ENCODE measurements at regions not wholly inside any gene's neighbourhood (a gene's known extent, or its start where the extent isn't known, plus 50 kb on each side); places are given as distances from the start of the nearest gene placed in this dataset.

DNA sequence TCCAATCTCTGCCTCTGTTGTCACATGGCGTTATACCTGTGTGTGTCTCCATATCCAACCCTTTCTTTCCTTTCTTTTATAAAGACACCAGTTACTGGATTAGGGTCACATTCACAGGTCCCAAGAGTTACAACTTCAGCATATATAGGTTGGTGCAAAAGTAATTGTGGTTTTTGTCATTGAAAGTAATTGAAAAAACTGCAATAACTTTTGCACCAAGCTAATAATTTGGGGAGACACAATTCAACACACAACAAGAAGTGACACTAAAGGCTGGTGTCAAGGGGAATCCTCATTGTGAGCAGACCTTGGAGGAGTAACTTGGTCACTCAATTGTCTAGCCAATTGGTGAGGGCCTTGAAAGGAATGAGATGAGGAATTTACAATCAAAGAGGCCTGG lies 1366.1 kb downstream of the PCDH9 start:
- ATAC-seq = no peak
- no peak for DNase-seq (ENCODE audit: missing footprints)
- intact Hi-C loops (cut with DNase I) = no loop called here

DNA sequence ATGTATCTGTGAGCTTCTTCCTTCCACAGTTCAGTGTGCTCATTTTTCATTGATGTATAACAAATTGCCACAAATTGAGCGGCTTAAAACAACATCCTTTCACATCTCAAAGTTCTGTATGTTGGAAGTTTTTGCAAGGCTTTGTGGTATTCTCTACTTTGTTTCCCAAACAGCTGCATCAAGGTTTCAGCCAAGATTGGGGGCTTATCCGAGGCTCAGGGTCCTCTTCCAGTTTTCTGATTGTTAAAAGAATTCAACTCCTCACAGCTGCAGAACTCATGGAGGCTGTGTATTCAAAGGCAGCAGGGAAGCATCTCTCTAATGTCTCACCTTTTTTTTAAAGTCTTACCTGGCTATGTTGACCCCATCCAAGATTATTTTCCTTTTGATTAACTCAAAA lies 1369.8 kb downstream of the PCDH9 start:
- intact Hi-C loops (cut with DNase I) = no loop called here
- ATAC-seq (no peak), DNase-seq (ENCODE audit: missing footprints) (no peak)

DNA sequence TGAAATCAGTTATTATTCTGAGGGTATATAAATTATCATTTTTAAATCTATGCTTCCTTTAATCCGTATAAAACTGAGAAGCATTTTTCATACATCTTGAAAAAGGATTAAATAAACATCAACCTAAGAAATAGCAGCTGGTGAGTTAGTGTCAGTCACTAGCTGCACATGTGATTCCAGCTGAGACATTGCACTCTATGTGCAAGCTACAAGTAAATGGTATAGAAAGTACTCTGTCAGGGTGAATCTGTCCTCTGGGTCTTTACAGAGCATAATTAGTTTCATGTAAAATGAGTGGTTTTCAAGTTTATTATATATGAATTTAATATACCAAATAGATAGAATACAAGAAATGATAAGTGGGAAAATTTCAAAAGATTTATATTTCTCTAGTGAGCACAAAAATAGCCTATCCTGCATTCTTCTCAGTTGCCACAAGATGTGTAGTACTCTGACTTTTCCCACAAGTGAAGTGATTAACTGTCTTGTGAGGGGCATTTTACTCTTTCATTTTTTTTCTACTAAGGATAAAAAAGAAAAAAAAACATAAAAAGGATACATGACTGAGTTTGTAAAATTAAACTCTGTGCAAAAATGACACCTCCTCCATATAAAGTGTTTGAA lies 1372.1 kb downstream of the PCDH9 start:
- intact Hi-C loops (cut with DNase I) = no loop called here
- DNase-seq (ENCODE audit: missing footprints) = no peak
- no peak for ATAC-seq

DNA sequence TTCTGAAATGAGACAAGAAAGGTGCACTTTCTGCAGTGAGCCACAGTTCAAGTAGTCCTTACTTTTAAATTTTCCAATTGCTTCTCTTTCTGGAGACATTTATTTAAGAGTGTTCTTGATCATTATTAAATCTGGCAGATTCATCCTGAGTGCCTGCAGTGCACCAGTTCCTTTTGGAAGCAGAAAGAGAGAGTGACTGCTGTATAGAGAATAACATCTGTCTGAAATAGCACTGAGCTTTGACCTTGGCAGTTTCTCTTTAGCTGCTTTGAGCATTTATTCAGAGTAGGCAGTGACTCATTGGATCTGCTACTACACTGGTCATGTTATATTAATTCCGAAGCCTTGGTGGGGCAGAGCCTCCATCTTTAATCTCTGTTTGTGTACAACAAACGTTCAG lies 1373.7 kb downstream of the PCDH9 start:
- DNase-seq (ENCODE audit: missing footprints) (no peak), ATAC-seq (no peak)
- intact Hi-C loops (cut with DNase I) = no loop called here

DNA sequence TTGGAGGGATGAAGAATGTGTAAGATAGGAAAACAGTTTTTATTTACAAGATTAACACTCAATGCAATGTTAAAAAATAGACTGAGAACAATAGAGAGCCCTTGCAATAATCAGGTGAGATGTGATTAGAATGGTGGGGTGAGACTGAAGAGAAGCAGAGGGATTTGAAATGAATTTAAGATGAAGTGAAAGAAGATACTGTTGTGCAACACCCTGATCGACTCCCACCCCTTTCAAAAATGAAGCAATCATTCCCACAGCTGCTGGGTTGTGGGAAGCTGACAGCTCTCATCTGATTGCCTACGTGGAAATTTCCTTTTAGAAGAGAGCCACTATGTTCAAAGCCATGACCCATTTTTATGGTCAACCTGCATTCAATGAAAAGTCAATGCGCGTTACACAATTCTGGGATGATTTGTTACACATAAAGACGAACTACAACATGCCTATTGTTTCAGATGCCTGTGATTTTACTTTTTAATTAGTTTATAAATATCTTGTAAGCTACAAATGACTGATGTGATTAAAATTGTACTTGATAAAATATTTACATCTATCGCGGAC lies 1374.8 kb downstream of the PCDH9 start:
- intact Hi-C loops (cut with DNase I) = no loop called here
- DNase-seq (ENCODE audit: missing footprints) = no peak
- ATAC-seq = no peak

DNA sequence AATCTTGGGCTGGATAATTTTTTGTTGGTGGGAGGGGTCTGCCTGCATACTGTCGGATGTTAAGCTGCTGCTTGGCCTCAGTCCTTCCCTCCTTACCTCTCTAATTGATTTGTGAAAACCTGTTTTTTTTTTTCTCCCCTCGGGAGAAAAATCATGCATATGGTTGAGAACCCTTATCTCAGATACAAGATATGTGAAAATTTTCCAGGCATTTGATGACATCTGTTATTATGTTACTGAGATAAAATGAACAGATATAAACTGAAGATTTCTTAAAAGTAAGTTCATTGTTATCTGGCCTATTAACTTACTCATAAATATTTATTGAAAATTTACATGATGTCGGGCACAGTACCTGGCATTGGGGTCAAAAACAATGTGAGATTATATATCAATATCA lies 1375.7 kb downstream of the PCDH9 start:
- no peak for ATAC-seq
- DNase-seq (ENCODE audit: missing footprints) = no peak
- intact Hi-C loops (cut with DNase I) = no loop called here

DNA sequence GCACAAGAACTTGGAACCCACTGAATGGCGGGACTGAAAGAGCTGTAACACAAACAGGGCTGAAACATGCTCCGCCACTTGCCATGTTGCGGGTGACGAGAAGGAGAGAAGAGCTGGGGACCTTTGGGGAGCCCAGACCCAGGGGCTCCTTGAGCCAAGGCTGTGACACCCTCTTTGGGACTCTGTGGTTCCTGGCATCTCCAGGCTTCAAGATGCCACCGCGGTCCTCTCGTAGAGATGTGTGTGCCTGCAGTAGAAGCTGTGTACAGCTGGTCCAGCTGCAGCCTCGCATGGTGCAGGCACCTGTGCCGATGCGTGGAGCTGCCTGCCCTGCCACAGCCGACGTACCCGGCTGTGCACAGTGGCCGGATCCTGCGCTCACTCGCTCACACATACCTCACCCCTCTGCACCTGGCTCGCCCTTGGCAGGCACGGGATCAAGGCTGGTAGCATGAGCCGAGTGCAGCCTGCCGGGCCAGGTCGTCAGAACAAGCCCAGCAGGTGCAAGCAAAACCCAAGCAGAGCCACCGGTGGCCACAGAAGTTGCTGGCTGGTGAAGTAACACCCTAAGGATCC lies 1385.8 kb downstream of the PCDH9 start:
- ATAC-seq (no peak), DNase-seq (ENCODE audit: missing footprints) (no peak)
- intact Hi-C loops (cut with DNase I) = no loop called here

DNA sequence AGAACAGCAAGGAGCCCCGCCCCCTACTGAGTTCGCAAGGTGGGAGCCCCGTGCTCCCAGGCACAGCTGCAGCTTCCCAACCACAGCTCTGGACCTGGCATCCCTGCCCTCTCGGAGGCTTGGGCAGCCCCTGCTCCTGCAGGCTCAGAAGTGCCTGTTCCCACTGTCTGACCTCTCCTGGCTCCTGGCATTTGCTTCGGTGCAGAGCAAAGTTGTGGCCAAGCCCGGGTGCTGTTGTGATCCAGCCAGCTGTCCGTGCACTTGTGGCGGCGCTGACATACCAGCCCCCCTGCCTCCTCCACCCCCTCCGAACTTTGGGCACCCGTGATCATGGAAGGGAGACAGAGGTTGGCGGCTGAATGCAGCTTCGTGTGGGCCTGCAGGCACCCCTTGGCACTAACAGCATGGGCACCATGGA lies 1386.8 kb downstream of the PCDH9 start:
- intact Hi-C loops (cut with DNase I) = no loop called here
- ATAC-seq = no peak
- peak; percentile 60 for DNase-seq (ENCODE audit: missing footprints)

DNA sequence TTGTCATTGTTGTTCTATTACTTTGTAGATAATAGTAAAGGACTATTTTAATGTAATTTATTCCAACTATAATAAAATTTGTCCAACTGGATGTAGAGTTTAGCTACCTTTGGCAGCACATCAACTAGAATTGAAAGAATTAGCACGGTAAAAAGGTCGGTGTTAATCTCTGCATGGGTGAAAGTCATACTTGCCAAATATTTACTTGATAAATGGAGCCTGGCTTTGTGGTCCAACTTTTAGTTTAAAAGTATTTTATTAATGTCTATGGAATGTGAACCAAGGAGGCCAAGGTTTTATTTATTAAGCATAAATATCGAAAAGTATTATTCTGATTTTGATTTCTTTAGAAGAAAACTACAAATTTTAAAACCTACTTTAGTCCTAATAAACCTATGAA lies 1389.0 kb downstream of the PCDH9 start:
- no peak for ATAC-seq
- intact Hi-C loops (cut with DNase I) = no loop called here
- DNase-seq (ENCODE audit: missing footprints) = no peak

DNA sequence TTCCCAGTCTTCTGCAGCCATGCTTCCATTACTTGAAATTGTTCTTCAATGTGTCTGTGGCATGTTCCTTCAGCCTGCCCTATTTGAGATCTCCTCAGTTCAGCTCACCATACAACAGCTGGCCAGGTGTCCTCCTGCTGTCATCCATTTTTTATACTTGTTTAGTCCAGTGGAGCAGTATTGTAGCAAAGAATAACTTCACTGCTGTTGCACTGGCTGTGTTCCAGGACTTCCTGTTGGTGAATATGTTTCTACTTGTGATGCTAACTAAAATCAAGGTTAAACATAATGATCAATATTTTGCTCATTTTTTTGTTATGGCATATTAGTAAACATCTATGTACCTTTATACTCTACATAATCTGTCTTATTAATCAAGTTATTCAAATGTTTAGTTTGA lies 1394.1 kb downstream of the PCDH9 start:
- no peak for DNase-seq (ENCODE audit: missing footprints)
- intact Hi-C loops (cut with DNase I) = no loop called here
- ATAC-seq = no peak

DNA sequence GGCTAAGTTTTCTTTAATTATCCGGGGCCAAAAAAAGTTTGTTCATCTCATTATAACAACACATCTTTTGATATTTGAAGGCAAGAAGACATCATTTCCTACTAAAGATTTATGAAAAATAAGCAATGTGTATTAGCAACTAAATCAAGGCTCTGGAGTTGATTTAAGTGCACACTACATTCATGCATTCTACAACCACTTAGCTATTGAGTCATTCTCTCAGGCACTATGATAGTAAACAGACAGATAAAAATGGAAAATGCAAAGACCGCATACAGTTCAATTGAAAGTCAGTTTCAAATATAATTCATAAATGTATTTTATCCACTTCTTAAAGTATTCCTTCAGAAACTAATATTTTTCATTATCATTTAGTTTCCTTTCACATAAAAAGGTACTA lies 1395.2 kb downstream of the PCDH9 start:
- ATAC-seq (no peak), DNase-seq (ENCODE audit: missing footprints) (no peak)
- intact Hi-C loops (cut with DNase I) = no loop called here

DNA sequence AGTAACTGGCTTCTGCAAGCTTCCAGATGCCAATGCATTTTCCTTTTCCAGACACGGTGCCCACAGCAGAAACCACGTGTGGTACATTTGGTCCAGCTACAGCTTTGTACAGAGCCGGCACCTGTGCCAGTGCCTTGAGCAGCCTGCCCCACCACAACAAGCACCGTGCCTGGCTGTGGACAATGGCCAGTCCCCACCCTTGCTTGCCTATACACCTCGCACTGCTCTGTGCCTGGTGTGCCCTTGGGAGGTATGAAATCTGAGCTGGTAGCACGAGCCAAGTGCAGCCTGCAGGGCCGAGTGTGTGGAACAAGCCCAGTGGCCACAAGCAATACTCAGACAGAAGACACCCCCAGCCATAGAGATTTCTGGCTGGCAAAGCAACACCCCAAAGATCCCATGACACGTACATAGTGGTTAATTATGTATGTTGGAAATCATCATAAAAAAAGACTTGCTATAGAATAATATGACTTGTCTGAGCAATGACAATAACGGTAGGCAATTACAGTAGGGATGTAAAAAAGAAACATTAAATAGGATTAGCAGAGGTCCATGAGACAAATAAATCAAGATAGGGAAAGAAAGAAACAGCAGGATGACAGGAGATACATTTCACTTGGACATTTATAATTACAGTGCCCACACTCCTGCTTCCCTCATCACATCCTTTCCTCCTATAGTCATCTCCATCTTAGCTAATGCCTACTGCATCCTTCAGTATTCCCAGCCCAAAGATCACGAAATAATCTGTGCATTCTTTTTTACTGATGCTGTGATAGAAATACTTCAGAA lies 1399.5 kb downstream of the PCDH9 start:
- ATAC-seq (no peak), DNase-seq (ENCODE audit: missing footprints) (no peak)
- intact Hi-C loops (cut with DNase I) = no loop called here

DNA sequence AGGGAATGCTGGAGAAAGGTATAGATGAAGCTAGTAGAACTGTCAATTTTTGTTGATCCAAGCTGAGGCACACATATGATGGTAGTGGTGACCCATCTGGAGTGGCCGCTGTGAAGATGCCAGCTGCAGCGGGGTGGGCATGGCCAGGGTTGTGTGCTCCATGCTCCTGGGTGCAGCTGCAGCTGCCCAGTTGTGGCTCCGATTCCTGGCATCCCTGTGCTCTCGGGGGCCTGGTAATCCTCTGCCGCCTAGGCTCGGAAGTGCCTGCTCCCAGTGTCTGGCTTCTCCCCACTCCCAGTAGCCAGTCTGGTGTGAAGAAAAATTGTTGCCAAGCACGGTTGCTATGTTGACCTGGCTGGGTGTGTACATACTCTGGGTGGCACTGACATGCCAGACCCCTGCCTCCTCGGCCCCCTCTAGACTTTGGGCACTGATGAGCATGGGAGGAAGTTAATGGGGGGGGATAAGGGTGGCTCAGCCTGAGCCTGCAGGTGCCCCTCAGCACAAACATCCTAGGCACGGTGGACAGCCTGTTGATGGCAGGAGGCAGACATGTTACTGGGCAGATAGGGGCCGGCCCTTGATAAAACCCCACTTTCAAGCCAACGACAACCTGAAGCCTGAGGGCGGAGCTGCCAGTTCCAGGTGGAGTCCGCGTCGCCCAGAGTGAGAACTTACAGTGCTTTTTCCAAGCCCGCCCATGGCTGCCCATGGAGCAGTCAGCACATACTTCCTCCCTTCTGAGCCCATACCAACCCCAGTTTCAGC lies 1400.7 kb downstream of the PCDH9 start:
- ATAC-seq = no peak
- no peak for DNase-seq (ENCODE audit: missing footprints)
- intact Hi-C loops (cut with DNase I) = no loop called here

DNA sequence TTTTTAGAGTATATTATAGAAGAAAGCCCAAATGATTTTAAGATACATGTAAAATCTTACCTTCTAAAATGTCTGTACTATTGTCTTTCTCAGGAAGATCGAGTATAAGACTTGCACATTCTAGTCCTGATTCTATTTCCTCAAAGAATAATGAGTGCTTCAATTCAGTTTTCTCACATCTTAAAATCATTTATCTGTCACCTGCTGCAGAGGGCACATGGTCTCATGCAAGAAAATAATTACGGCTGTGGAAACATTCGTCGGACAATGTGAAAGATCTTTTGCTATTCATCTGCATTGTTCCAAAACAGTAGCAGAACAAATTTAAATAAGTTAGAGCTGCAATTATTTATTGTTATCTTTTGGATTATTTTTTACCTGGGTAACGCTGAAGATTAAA lies 1403.5 kb downstream of the PCDH9 start:
- DNase-seq (ENCODE audit: missing footprints) (no peak), ATAC-seq (no peak)
- intact Hi-C loops (cut with DNase I) = no loop called here

DNA sequence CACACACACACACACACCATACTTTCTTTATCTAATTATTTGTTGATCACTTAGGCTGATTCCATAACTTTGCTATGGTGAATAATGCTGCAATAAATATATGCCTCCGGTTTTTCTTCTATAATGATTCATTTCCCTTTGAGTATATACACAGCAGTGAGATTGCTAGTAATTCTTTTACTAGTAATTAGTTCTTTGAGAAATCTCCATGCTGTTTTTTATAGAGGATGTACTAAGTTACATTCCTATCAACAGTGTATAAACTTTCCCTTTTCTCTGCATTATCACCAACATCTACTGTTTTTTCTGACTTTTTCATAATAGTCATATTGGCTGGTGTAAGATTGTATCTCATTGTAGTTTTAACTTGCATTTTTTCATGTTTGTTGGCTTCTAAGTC lies 1405.1 kb downstream of the PCDH9 start:
- no peak for DNase-seq (ENCODE audit: missing footprints)
- no peak for ATAC-seq
- intact Hi-C loops (cut with DNase I) = no loop called here

DNA sequence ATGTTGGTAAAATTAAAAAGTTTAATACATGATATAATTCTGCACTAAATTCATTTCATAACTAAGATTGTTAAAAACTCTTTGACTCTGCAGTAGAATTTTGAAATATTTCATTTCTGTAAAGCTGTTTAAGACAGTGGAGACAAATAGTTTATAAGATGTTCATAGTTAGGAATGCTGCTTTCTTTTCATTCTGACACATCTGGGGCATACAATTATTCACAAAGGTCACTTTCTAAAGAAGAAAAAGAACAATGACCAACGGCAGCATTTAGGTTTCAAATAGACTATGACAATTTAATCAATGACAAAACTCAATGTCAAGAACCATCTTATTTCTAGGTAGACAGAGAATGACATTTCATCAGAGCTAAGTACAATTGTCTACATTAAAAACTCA lies 1422.1 kb downstream of the PCDH9 start:
- DNase-seq (ENCODE audit: missing footprints) (no peak), ATAC-seq (no peak)
- intact Hi-C loops (cut with DNase I) = no loop called here

DNA sequence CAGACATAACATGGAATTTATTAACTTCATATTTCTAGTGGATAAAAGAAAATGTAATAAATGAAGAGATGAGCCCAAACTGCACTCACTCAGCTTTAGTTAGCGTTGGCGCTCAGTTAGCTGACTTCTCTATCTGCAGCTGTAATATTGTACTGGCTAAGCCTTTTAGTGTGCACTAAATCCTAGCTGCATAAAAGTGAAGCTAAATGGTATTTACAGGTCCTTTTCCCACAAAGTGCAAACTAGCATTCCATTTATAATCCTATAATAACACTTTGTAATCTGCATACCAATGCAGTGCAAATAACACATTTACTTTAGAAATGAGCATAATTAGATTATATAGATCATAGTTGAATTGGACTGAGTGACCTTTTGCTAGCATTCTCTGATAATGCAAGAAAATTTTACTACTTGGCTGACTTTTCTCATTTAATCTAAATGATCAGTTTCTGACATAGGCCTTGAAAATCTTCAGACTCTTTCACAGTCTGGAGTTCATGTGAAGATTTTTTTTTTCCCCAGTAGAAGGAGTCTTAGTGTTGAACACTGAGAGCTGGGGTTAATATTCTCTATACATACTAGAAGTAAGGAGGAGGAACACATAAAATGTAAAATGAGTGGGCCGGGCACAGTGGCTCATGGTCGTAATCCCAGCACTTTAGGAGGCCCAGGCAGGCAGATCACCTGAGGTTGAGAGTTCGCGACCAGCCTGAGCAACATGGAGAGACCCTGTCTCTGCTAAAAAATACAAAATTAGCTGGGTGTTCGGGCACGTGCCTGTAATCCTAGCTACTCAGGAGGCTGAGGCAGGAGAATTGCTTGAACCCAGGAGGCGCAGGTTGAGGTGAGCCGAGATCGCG lies 1426.4 kb downstream of the PCDH9 start:
- peak; percentile 62 for DNase-seq (ENCODE audit: missing footprints)
- ATAC-seq = no peak
- intact Hi-C loops (cut with DNase I) = no loop called here

DNA sequence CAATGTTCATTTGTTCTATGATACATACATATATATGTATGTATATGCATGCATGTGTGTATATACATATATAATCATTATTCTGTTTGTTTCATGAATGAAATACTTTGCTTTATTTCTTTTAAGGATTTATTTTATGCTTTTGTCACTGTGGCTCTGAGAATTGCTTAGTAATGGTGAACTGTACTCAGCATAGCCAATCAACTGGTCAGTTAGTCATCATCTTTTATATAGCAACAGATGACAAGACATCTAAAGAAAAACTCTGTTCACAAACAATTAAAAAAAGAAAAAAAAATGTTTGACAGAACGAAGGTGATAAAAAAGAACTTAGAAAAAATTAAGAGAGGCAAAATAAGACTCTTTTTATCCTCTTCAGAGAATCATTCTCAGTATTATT lies 1440.3 kb downstream of the PCDH9 start:
- intact Hi-C loops (cut with DNase I) = no loop called here
- ATAC-seq = no peak
- DNase-seq (ENCODE audit: missing footprints) = no peak

DNA sequence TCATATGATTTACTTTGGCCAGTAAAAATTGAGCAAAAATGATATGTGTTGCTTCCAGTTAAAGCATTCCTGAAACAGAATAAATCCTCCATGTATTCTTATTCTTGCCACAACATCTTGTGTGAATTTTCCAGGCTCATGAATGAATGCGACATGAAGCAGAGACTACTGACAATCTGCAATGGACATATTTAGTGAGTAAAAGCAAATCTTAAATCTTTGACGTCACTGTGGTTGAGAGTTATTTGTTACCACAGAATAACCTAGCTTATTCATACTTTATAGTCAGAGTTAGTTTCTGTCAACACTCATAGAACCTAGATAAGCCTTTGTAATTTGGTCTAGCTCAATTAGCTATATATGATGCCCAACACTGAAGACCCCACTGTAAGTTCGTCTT lies 1443.1 kb downstream of the PCDH9 start:
- ATAC-seq = no peak

More for the DNA sequence above, 1443.1 kb downstream of the PCDH9 start:
- intact Hi-C loops (cut with DNase I) = no loop called here
- no peak for DNase-seq (ENCODE audit: missing footprints)

Measured in Right ventricle myocardium inferior (tissue), 1 donor.